ENCODE measurements at regions not wholly inside any gene's neighbourhood (a gene's known extent, or its start where the extent isn't known, plus 50 kb on each side); places are given as distances from the start of the nearest gene placed in this dataset.

- Histone ChIP-seq H3K4me3 (no peak overlapping the region), H3K4me1 (peaks cover 0 to 15% (median 4%) of the 10 kb centered on the region in 4 donors), H3K36me3 (no peaks in the 10 kb centered on the region), H3K27me3 (no peaks in the 10 kb centered on the region), H3K9me3 (no peaks in the 10 kb centered on the region), H3K27ac (no peak overlapping the region)
- intact Hi-C loops (cut with DNase I; ENCODE audit: low total_unique reads) = no loop called here
- 73 to 85% (median 78%) methylated on average over 5 to 7 of the region's 7 CpGs for WGBS, 5 donors
- DNase-seq = peak in 1 of 2 donors; percentile 38
- TF ChIP-seq POLR2A (IDR thresholded peaks at IDR 0.05) = no peak
- TF ChIP-seq EP300 (IDR thresholded peaks at IDR 0.05) = no peak
- TF ChIP-seq CTCF (IDR thresholded peaks at IDR 0.05) = no peak
- no peak for TF ChIP-seq POLR2AphosphoS5 (IDR thresholded peaks at IDR 0.05)
Measured at GRCh38 chr2:204150721-204151120, 214.2 kb downstream of the ICOS start.

GRCh38 chr2:204152616-204153015, 216.1 kb downstream of the ICOS start:
- peaks cover 0 to 3% (median 0%) of the 10 kb centered on the region in 4 donors for H3K9me3 ChIP-seq
- no peak overlapping the region for H3K4me3 ChIP-seq
- peak overlapping the region in 1 of 5 donors; percentile 22 for H3K27ac ChIP-seq
- 30 to 47% (median 38%) methylated on average over 3 of the region's 3 CpGs for WGBS, 5 donors
- DNase-seq = peak in 1 of 2 donors; percentile 18
- intact Hi-C loops (cut with DNase I; ENCODE audit: low total_unique reads) = no loop called here
- TF ChIP-seq POLR2A (IDR thresholded peaks at IDR 0.05) = no peak
- no peak for TF ChIP-seq CTCF (IDR thresholded peaks at IDR 0.05)
- TF ChIP-seq POLR2AphosphoS5 (IDR thresholded peaks at IDR 0.05) = no peak
- TF ChIP-seq EP300 (IDR thresholded peaks at IDR 0.05) = no peak
- no peaks in the 10 kb centered on the region for H3K27me3 ChIP-seq
- no peaks in the 10 kb centered on the region for H3K36me3 ChIP-seq
- H3K4me1 ChIP-seq = peaks cover 0 to 8% (median 4%) of the 10 kb centered on the region in 4 donors

GRCh38 chr2:204154863-204155262, 218.3 kb downstream of the ICOS start:
- TF ChIP-seq POLR2AphosphoS5 (IDR thresholded peaks at IDR 0.05) (no peak), EP300 (IDR thresholded peaks at IDR 0.05) (no peak), CTCF (IDR thresholded peaks at IDR 0.05) (no peak), POLR2A (IDR thresholded peaks at IDR 0.05) (no peak)
- WGBS, 5 donors = 76 to 82% (median 80%) methylated on average over 3 of the region's 3 CpGs
- H3K27me3 ChIP-seq = no peaks in the 10 kb centered on the region
- intact Hi-C loops (cut with DNase I; ENCODE audit: low total_unique reads) = no loop called here
- H3K4me1 ChIP-seq = peaks cover 0 to 8% (median 4%) of the 10 kb centered on the region in 4 donors
- no peak for DNase-seq
- H3K27ac ChIP-seq = no peak overlapping the region
- no peak overlapping the region for H3K4me3 ChIP-seq
- H3K36me3 ChIP-seq = no peaks in the 10 kb centered on the region
- peaks cover 0 to 6% (median 0%) of the 10 kb centered on the region in 4 donors for H3K9me3 ChIP-seq

- TF ChIP-seq EP300 (IDR thresholded peaks at IDR 0.05) (no peak), POLR2AphosphoS5 (IDR thresholded peaks at IDR 0.05) (no peak), POLR2A (IDR thresholded peaks at IDR 0.05) (no peak), CTCF (IDR thresholded peaks at IDR 0.05) (no peak)
- 73 to 83% (median 75%) methylated on average over 1 of the region's 1 CpG for WGBS, 5 donors
- DNase-seq = no peak
Measured at GRCh38 chr2:204156456-204156855, 219.9 kb downstream of the ICOS start.

More at GRCh38 chr2:204156456-204156855, 219.9 kb downstream of the ICOS start:
- Histone ChIP-seq H3K4me3 (no peak overlapping the region), H3K27ac (no peak overlapping the region), H3K27me3 (no peaks in the 10 kb centered on the region), H3K9me3 (peaks cover 0 to 6% (median 0%) of the 10 kb centered on the region in 4 donors), H3K4me1 (peaks cover 0 to 8% (median 4%) of the 10 kb centered on the region in 4 donors), H3K36me3 (no peaks in the 10 kb centered on the region)
- intact Hi-C loops (cut with DNase I; ENCODE audit: low total_unique reads) = no loop called here

Measured in stomach (tissue), 8 donors.